Suprapubic skin (tissue), 4 donors: ENCODE measurements at regions not wholly inside any gene's neighbourhood (a gene's known extent, or its start where the extent isn't known, plus 50 kb on each side); places are given as distances from the start of the nearest gene placed in this dataset.
"Not testable (repeated sequence)": the region's sequence is repeated elsewhere in the genome, so short reads cannot be mapped to it uniquely, and the experiment has no call there.

Experiments
- DNase-seq, 2 donors: peaks; one replicate each; pipeline ENCODE4 v3.0.0-alpha.2; 2019; ENCODE audit warnings: low spot score in 2 of 2
- H3K27ac ChIP-seq: fragments of 200-600 bp; sonication (generic); one replicate; pipeline ENCODE4 v1.5.1; 2019
- H3K27me3 ChIP-seq: fragments of 200-600 bp; sonication (generic); one replicate; pipeline ENCODE4 v1.5.1; 2019
- H3K36me3 ChIP-seq: fragments of 200-600 bp; sonication (generic); one replicate; pipeline ENCODE4 v1.5.1; 2019
- H3K4me1 ChIP-seq: fragments of 200-600 bp; sonication (generic); one replicate; pipeline ENCODE4 v1.5.1; 2019
- H3K4me3 ChIP-seq: fragments of 200-600 bp; sonication (generic); one replicate; pipeline ENCODE4 v1.5.1; 2019; ENCODE audit warnings: mild to moderate bottlenecking
- H3K9me3 ChIP-seq: fragments of 200-600 bp; sonication (generic); one replicate; pipeline ENCODE4 v1.5.1; 2019
- CTCF ChIP-seq, 2 donors: fragments of 200-600 bp in 1 of 2; fragments of 450-650 bp in 1 of 2; sonication (generic) in 1 of 2; IDR thresholded peaks; one replicate each; pipeline ENCODE4 v1.5.1; 2016 to 2019; ENCODE audit warnings: antibody characterized with exemption in 2 of 2, mild to moderate bottlenecking in 1 of 2, moderate library complexity in 1 of 2
- EP300 ChIP-seq: sonication (generic); formaldehyde crosslinking; IDR thresholded peaks from one replicate; pipeline ENCODE4 v1.6.1; 2017; ENCODE audit warnings: antibody characterized with exemption
- POLR2A ChIP-seq, 2 donors: fragments of 450-650 bp; IDR thresholded peaks; one replicate each; pipeline ENCODE4 v1.6.1; 2017; ENCODE audit warnings: antibody characterized with exemption in 2 of 2, mild to moderate bottlenecking in 2 of 2, moderate library complexity in 2 of 2
- POLR2AphosphoS5 ChIP-seq, 3 donors: sonication (generic); formaldehyde crosslinking; IDR thresholded peaks; one replicate each; pipeline ENCODE4 v1.6.1; 2017; ENCODE audit warnings: antibody characterized with exemption in 3 of 3
- WGBS: methylation state at CpG from one replicate; pipeline ENCODE4 v1.1.5; 2018; 5-methylcytosine and 5-hydroxymethylcytosine counted together

DNA sequence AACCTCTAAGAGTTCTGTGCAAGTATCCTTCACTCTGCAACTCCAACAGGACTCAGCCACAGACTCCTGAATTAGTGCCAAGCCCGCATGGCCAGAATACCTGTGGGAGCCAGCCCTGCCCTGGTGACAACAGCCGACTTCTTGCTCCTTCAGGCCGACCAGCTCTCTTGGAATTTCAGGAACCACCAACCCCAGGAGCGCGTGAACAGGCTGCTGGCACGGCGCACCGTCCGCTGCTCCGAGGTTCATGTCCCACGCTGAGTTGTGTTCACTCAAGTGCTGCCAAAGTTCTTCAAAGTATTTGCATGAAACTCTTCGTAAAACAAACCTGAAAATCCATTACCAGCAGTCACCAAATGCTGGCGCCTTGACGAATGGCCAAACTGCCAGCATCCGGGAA lies 232.8 kb downstream of the NR2F1-AS1 start:
- Histone ChIP-seq H3K27me3 (no peaks in the 10 kb centered on the region), H3K4me3 (no peak overlapping the region), H3K9me3 (no peaks in the 10 kb centered on the region), H3K36me3 (no peaks in the 10 kb centered on the region), H3K4me1 (no peaks in the 10 kb centered on the region), H3K27ac (no peak overlapping the region)
- DNase-seq = no peak
- TF ChIP-seq POLR2AphosphoS5 (IDR thresholded peaks at IDR 0.05) (no peak), POLR2A (IDR thresholded peaks at IDR 0.05) (no peak), CTCF (IDR thresholded peaks at IDR 0.05) (no peak), EP300 (no peak)
- 84% methylated on average over 12 of the region's 15 CpGs for WGBS

- not testable (repeated sequence) for H3K4me3 ChIP-seq, H3K36me3 ChIP-seq, H3K27me3 ChIP-seq, H3K9me3 ChIP-seq, DNase-seq, H3K4me1 ChIP-seq, H3K27ac ChIP-seq
- 33% methylated on average over 1 of the region's 1 CpG for WGBS
These were observed 234.2 kb downstream of the NR2F1-AS1 start for GRCh38 chr5:93346850-93347249.

- H3K27ac ChIP-seq = no peak overlapping the region
- DNase-seq = no peak
- H3K27me3 ChIP-seq = no peaks in the 10 kb centered on the region
- H3K9me3 ChIP-seq = no peaks in the 10 kb centered on the region
- no peaks in the 10 kb centered on the region for H3K36me3 ChIP-seq
- H3K4me3 ChIP-seq = no peak overlapping the region
- H3K4me1 ChIP-seq = no peaks in the 10 kb centered on the region
- WGBS = 94% methylated on average over 5 of the region's 5 CpGs
- TF ChIP-seq POLR2AphosphoS5 (IDR thresholded peaks at IDR 0.05) (no peak), POLR2A (IDR thresholded peaks at IDR 0.05) (no peak), CTCF (IDR thresholded peaks at IDR 0.05) (no peak), EP300 (no peak)
These were observed 234.7 kb downstream of the NR2F1-AS1 start for GRCh38 chr5:93346301-93346700.

DNA sequence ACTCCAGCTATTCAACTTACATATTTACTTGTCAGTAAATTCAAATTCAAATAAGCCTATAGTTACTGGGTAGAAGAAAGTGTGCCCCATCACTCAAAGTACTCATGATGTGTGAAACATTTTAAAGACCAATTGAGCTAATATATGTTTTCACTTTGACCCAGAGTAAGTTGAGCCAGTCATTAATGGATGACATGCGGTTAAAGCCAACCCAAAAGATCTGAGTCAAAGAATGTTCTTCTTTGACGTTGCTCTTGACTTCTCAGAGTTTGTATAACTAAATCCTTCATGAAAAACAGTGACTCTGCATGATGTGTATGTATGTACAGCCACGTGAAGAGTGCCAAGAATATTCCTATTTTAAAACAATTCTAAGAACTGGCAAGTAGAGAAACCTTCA lies 237.4 kb downstream of the NR2F1-AS1 start:
- no peaks in the 10 kb centered on the region for H3K27me3 ChIP-seq
- no peaks in the 10 kb centered on the region for H3K9me3 ChIP-seq
- no peak for TF ChIP-seq POLR2A (IDR thresholded peaks at IDR 0.05)
- no peak for TF ChIP-seq EP300
- TF ChIP-seq POLR2AphosphoS5 (IDR thresholded peaks at IDR 0.05) = no peak
- TF ChIP-seq CTCF (IDR thresholded peaks at IDR 0.05) = no peak
- 79% methylated on average over 3 of the region's 3 CpGs for WGBS
- no peak overlapping the region for H3K4me3 ChIP-seq
- H3K36me3 ChIP-seq = no peaks in the 10 kb centered on the region
- no peaks in the 10 kb centered on the region for H3K4me1 ChIP-seq
- no peak for DNase-seq
- no peak overlapping the region for H3K27ac ChIP-seq

GRCh38 chr5:93342563-93343061 lies 238.4 kb downstream of the NR2F1-AS1 start:
- TF ChIP-seq CTCF (IDR thresholded peaks at IDR 0.05) (no peak), EP300 (no peak), POLR2A (IDR thresholded peaks at IDR 0.05) (no peak), POLR2AphosphoS5 (IDR thresholded peaks at IDR 0.05) (no peak)
- Histone ChIP-seq H3K4me1 (no peaks in the 10 kb centered on the region), H3K4me3 (no peak overlapping the region), H3K27ac (no peak overlapping the region), H3K9me3 (no peaks in the 10 kb centered on the region), H3K36me3 (no peaks in the 10 kb centered on the region), H3K27me3 (no peaks in the 10 kb centered on the region)
- no peak for DNase-seq
- WGBS = 61% methylated on average over 6 of the region's 6 CpGs

DNA sequence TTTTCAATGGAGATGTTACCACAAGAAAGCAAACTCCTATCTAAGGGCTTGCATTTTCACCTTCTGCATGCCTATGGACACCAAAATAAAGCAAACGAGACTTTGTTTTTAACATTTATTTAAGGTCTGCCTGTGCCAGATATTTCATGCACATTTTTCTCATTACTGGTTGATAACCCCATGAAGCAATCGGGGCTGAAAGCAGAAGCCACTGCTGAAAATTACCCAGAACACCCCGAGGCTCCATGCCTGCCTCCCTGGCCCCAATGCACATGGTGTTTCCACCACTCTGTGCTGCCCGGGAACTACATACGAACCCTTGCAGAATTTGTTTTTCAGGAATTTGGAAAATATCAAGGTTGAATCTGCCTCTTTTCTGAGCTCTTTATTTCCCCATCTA lies 240.1 kb downstream of the NR2F1-AS1 start:
- 74% methylated on average over 5 of the region's 5 CpGs for WGBS
- no peak overlapping the region for H3K4me3 ChIP-seq
- no peaks in the 10 kb centered on the region for H3K27me3 ChIP-seq
- no peaks in the 10 kb centered on the region for H3K36me3 ChIP-seq
- H3K9me3 ChIP-seq = no peaks in the 10 kb centered on the region
- no peak overlapping the region for H3K27ac ChIP-seq
- TF ChIP-seq POLR2AphosphoS5 (IDR thresholded peaks at IDR 0.05) = no peak
- no peak for DNase-seq
- no peaks in the 10 kb centered on the region for H3K4me1 ChIP-seq
